GM12878 (cell line): ENCODE measurements at regions not wholly inside any gene's neighbourhood (a gene's known extent, or its start where the extent isn't known, plus 50 kb on each side); places are given as distances from the start of the nearest gene placed in this dataset.

ENCODE experiments used
- ATAC-seq: fragments of 200-7000 bp; cut with Tn5 transposase; 3 replicates; pipeline ENCODE4 v1.9.1; 2020; ENCODE audit warnings: mild to moderate bottlenecking, moderate library complexity
- BruUV-seq: library from RNA; stranded (reverse); fragments of 400-500 nt; replicated peaks from 2 replicates; lab custom pipeline; 2021; lab: Mats Ljungman, UMichigan
- CTCF ChIA-PET: fragments of 300-600 bp; sonication (Branson Sonifier 250); formaldehyde crosslinking; extraction: SDS; loops from one replicate; lab custom pipeline; 2021; ENCODE audit warnings: inconsistent platforms; lab: Yijun Ruan, JAX
- POLR2A ChIA-PET: fragments of 350-600 bp; formaldehyde crosslinking; extraction: SDS; loops from one replicate; lab custom pipeline; 2021; ENCODE audit warnings: inconsistent platforms; lab: Charles Lee
- RAD21 ChIA-PET: fragments of 300-600 bp; sonication (Branson Sonifier 250); formaldehyde crosslinking; loops from one replicate; lab custom pipeline; 2023; ENCODE audit warnings: antibody characterized with exemption; ENCODE audit not compliant: unreplicated experiment; lab: Charles Lee
- SMC1A ChIA-PET: fragments of 300-600 bp; sonication (Branson Sonifier 250); formaldehyde crosslinking; loops from one replicate; lab custom pipeline; 2023; ENCODE audit not compliant: unreplicated experiment, uncharacterized antibody; lab: Charles Lee
- DNase-seq: peaks from one replicate; pipeline ENCODE4 v3.0.0-alpha.2; 2011; ENCODE audit warnings: low read depth, low spot score
- FAIRE-seq: peaks from 3 replicates; lab custom pipeline; 2011; peaks lifted over from hg19 to GRCh38; lab: Jason Lieb, UNC
- H2AFZ ChIP-seq: 2 replicates; pipeline ENCODE4 v1.6.0; 2011; ENCODE audit warnings: low read depth, low read length, control low read depth; ENCODE audit not compliant: control insufficient read depth
- H3K27ac ChIP-seq: 2 replicates; pipeline ENCODE4 v1.5.1; 2011; ENCODE audit warnings: control low read depth; ENCODE audit not compliant: control insufficient read depth, insufficient read depth
- H3K27me3 ChIP-seq, 2 experiments: replicated peaks in 1 of 2; 2 replicates each; pipeline versions ENCODE4 v1.6.0 to v1.6.1; 2011; ENCODE audit warnings: low read length in 1 of 2; ENCODE audit not compliant: control insufficient read depth in 2 of 2, insufficient read depth in 2 of 2
- H3K36me3 ChIP-seq, 2 experiments: 2 replicates each; pipeline ENCODE4 v1.5.1; 2011; ENCODE audit warnings: low read length in 1 of 2; ENCODE audit not compliant: control insufficient read depth in 2 of 2, insufficient read depth in 2 of 2
- H3K4me1 ChIP-seq: 2 replicates; pipeline ENCODE4 v1.6.1; 2011; ENCODE audit warnings: mild to moderate bottlenecking, low read length, moderate library complexity, mixed read lengths; ENCODE audit not compliant: control insufficient read depth, insufficient read depth
- H3K4me2 ChIP-seq: 2 replicates; pipeline ENCODE4 v1.6.0; 2011; ENCODE audit warnings: control low read depth; ENCODE audit not compliant: control insufficient read depth, insufficient read depth
- H3K4me3 ChIP-seq: fragments of 200-600 bp; sonication (generic); 2 replicates; pipeline ENCODE4 v1.5.1; 2016
- H3K79me2 ChIP-seq: 2 replicates; pipeline ENCODE4 v1.6.0; 2011; ENCODE audit warnings: low read length; ENCODE audit not compliant: control insufficient read depth, insufficient read depth
- H3K9ac ChIP-seq: 2 replicates; pipeline ENCODE4 v1.8.0; 2011; ENCODE audit warnings: low read length, control low read depth, mixed read lengths; ENCODE audit not compliant: control insufficient read depth, insufficient read depth
- H3K9me3 ChIP-seq: replicated peaks from 3 replicates; pipeline ENCODE4 v1.5.1; 2011; ENCODE audit warnings: mild to moderate bottlenecking, low read length; ENCODE audit not compliant: control insufficient read depth, insufficient read depth
- H4K20me1 ChIP-seq: 2 replicates; pipeline ENCODE4 v1.6.0; 2011; ENCODE audit not compliant: control insufficient read depth, insufficient read depth
- CBX3 ChIP-seq: fragments of 200-600 bp; sonication (generic); IDR thresholded peaks from 2 replicates; pipeline ENCODE4 v1.6.1; 2016; ENCODE audit warnings: low read depth, borderline replicate concordance
- FOS ChIP-seq: IDR thresholded peaks from 3 replicates; pipeline ENCODE4 v1.6.1; 2011; ENCODE audit warnings: borderline replicate concordance; ENCODE audit not compliant: insufficient read length; ENCODE audit errors: extremely low read depth
- HCFC1 ChIP-seq: fragments of 150-350 bp; IDR thresholded peaks from 2 replicates; pipeline ENCODE4 v1.6.1; 2014; ENCODE audit warnings: low read length
- MEF2A ChIP-seq: IDR thresholded peaks from 2 replicates; pipeline ENCODE4 v1.6.1; 2011; ENCODE audit warnings: low read depth, mild to moderate bottlenecking, low read length, moderate library complexity; ENCODE audit not compliant: insufficient read depth
- POLR2AphosphoS5 ChIP-seq: IDR thresholded peaks from 2 replicates; pipeline ENCODE4 v1.6.1; 2011; ENCODE audit warnings: mild to moderate bottlenecking, low read length, inconsistent platforms
- SMAD5 ChIP-seq: IDR thresholded peaks from 2 replicates; pipeline ENCODE4 v1.6.1; 2016; ENCODE audit warnings: antibody characterized with exemption, low read depth
- SMC3 ChIP-seq: IDR thresholded peaks from 2 replicates; pipeline ENCODE4 v1.6.1; 2011; ENCODE audit warnings: low read length, improper control_type of control experiment, borderline replicate concordance
- SREBF2 ChIP-seq: IDR thresholded peaks from 2 replicates; pipeline ENCODE4 v1.6.1; 2012; ENCODE audit warnings: mild to moderate bottlenecking, low read length
- TCF3 ChIP-seq: IDR thresholded peaks from 2 replicates; pipeline ENCODE4 v1.6.1; 2012; ENCODE audit warnings: low read depth, mild to moderate bottlenecking, low read length, borderline replicate concordance; ENCODE audit not compliant: insufficient read depth
- WGBS: methylation state at CpG from one replicate; pipeline ENCODE4 v1.1.6; 2016; ENCODE audit warnings: low lambda C conversion rate; ENCODE audit not compliant: insufficient replicate concordance, insufficient coverage; ENCODE audit errors: missing lambda C conversion rate; 5-methylcytosine and 5-hydroxymethylcytosine counted together
- in situ Hi-C: fragments of 300-500 bp; cut with MboI; formaldehyde crosslinking; loops from 9 replicates; pipeline ENCODE4 v1.14.3; 2018; ENCODE audit warnings: mixed read lengths
- intact Hi-C: fragments of 100-400 bp; cut with micrococcal nuclease; formaldehyde crosslinking; loops from one replicate; pipeline ENCODE4 v1.14.2; 2022; ENCODE audit not compliant: unreplicated experiment
- TF ChIP-seq, protein P1 (sequence below): fragments of 450-650 bp; IDR thresholded peaks from 2 replicates; pipeline ENCODE4 v1.6.1; 2017; ENCODE audit warnings: mild to moderate bottlenecking, moderate library complexity

DNA sequence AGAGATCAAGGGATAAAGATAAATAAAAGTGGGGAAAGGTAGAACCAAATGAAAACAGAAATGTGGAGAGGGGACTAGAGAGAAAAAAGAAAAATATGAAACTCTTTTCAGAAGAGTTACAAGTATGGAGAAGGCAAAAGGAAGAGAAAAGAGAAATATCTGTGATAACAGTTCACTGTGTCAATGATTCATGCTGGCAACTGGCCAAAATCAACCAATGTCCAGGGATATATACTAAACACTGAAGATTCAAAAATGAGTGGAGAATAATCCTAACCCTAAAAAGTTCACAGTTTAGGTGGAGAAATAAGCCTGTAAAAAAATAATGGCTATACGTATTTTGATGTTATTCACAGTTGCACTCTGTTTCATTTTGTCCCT, 372.3 kb upstream of the KITLG start:
- ChIA-PET POLR2A (no interaction called here), SMC1A (interaction anchor here (1.5 kb wide), 1 partner anchor 16 kb away, joined by 4 read pairs; no protein-coding TSS in a partner anchor), CTCF (interaction anchor here (0.7 kb wide), 1 partner anchor 126 kb away, joined by 3 read pairs; no protein-coding TSS in a partner anchor), RAD21 (no interaction called here)
- H3K27me3 ChIP-seq, result no peaks in the 10 kb centered on the region
- whole genome bisulfite sequencing, result 47% methylated on average over 1 of the region's 1 CpG
- no peak overlapping the region for H3K9ac ChIP-seq
- H4K20me1 ChIP-seq, result no peaks in the 10 kb centered on the region
- H3K36me3 ChIP-seq, result no peaks in the 10 kb centered on the region
- ATAC-seq (no peak), DNase-seq (no peak), FAIRE-seq (no peak)
- BruUV-seq, result no TSS peak
- no peak overlapping the region for H2AFZ ChIP-seq
- H3K4me3 ChIP-seq, result no peak overlapping the region
- H3K27ac ChIP-seq, result no peak overlapping the region
- TF ChIP-seq HCFC1 (no peak), SREBF2 (no peak), MEF2A (no peak), SMC3 (no peak), CBX3 (no peak), SMAD5 (no peak), TCF3 (no peak), POLR2AphosphoS5 (no peak), FOS (no peak)
- TF ChIP-seq, protein P1, sequence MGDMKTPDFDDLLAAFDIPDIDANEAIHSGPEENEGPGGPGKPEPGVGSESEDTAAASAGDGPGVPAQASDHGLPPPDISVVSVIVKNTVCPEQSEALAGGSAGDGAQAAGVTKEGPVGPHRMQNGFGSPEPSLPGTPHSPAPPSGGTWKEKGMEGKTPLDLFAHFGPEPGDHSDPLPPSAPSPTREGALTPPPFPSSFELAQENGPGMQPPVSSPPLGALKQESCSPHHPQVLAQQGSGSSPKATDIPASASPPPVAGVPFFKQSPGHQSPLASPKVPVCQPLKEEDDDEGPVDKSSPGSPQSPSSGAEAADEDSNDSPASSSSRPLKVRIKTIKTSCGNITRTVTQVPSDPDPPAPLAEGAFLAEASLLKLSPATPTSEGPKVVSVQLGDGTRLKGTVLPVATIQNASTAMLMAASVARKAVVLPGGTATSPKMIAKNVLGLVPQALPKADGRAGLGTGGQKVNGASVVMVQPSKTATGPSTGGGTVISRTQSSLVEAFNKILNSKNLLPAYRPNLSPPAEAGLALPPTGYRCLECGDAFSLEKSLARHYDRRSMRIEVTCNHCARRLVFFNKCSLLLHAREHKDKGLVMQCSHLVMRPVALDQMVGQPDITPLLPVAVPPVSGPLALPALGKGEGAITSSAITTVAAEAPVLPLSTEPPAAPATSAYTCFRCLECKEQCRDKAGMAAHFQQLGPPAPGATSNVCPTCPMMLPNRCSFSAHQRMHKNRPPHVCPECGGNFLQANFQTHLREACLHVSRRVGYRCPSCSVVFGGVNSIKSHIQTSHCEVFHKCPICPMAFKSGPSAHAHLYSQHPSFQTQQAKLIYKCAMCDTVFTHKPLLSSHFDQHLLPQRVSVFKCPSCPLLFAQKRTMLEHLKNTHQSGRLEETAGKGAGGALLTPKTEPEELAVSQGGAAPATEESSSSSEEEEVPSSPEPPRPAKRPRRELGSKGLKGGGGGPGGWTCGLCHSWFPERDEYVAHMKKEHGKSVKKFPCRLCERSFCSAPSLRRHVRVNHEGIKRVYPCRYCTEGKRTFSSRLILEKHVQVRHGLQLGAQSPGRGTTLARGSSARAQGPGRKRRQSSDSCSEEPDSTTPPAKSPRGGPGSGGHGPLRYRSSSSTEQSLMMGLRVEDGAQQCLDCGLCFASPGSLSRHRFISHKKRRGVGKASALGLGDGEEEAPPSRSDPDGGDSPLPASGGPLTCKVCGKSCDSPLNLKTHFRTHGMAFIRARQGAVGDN, result no peak
- H3K9me3 ChIP-seq, result no peaks in the 10 kb centered on the region
- no peak overlapping the region for H3K4me2 ChIP-seq
- no peaks in the 10 kb centered on the region for H3K4me1 ChIP-seq
- H3K79me2 ChIP-seq, result no peaks in the 10 kb centered on the region
- in situ Hi-C loops, result no loop called here
- intact Hi-C loops, result no loop called here
